GM12878 (cell line): ENCODE measurements at regions not wholly inside any gene's neighbourhood (a gene's known extent, or its start where the extent isn't known, plus 50 kb on each side); places are given as distances from the start of the nearest gene placed in this dataset.
"Not testable (repeated sequence)": the region's sequence is repeated elsewhere in the genome, so short reads cannot be mapped to it uniquely, and the experiment has no call there.

Experiments
- ATAC-seq: fragments of 200-7000 bp; cut with Tn5 transposase; 3 replicates; pipeline ENCODE4 v1.9.1; 2020; ENCODE audit warnings: mild to moderate bottlenecking, moderate library complexity
- BruUV-seq: library from RNA; stranded (reverse); fragments of 400-500 nt; replicated peaks from 2 replicates; lab custom pipeline; 2021; lab: Mats Ljungman, UMichigan
- CTCF ChIA-PET: fragments of 300-600 bp; sonication (Branson Sonifier 250); formaldehyde crosslinking; extraction: SDS; loops from one replicate; lab custom pipeline; 2021; ENCODE audit warnings: inconsistent platforms; lab: Yijun Ruan, JAX
- POLR2A ChIA-PET: fragments of 350-600 bp; formaldehyde crosslinking; extraction: SDS; loops from one replicate; lab custom pipeline; 2021; ENCODE audit warnings: inconsistent platforms; lab: Charles Lee
- RAD21 ChIA-PET: fragments of 300-600 bp; sonication (Branson Sonifier 250); formaldehyde crosslinking; loops from one replicate; lab custom pipeline; 2023; ENCODE audit warnings: antibody characterized with exemption; ENCODE audit not compliant: unreplicated experiment; lab: Charles Lee
- SMC1A ChIA-PET: fragments of 300-600 bp; sonication (Branson Sonifier 250); formaldehyde crosslinking; loops from one replicate; lab custom pipeline; 2023; ENCODE audit not compliant: unreplicated experiment, uncharacterized antibody; lab: Charles Lee
- DNase-seq: peaks from one replicate; pipeline ENCODE4 v3.0.0-alpha.2; 2011; ENCODE audit warnings: low read depth, low spot score
- FAIRE-seq: peaks from 3 replicates; lab custom pipeline; 2011; peaks lifted over from hg19 to GRCh38; lab: Jason Lieb, UNC
- H2AFZ ChIP-seq: 2 replicates; pipeline ENCODE4 v1.6.0; 2011; ENCODE audit warnings: low read depth, low read length, control low read depth; ENCODE audit not compliant: control insufficient read depth
- H3K27ac ChIP-seq: 2 replicates; pipeline ENCODE4 v1.5.1; 2011; ENCODE audit warnings: control low read depth; ENCODE audit not compliant: control insufficient read depth, insufficient read depth
- H3K27me3 ChIP-seq, 2 experiments: replicated peaks in 1 of 2; 2 replicates each; pipeline versions ENCODE4 v1.6.0 to v1.6.1; 2011; ENCODE audit warnings: low read length in 1 of 2; ENCODE audit not compliant: control insufficient read depth in 2 of 2, insufficient read depth in 2 of 2
- H3K36me3 ChIP-seq, 2 experiments: 2 replicates each; pipeline ENCODE4 v1.5.1; 2011; ENCODE audit warnings: low read length in 1 of 2; ENCODE audit not compliant: control insufficient read depth in 2 of 2, insufficient read depth in 2 of 2
- H3K4me1 ChIP-seq: 2 replicates; pipeline ENCODE4 v1.6.1; 2011; ENCODE audit warnings: mild to moderate bottlenecking, low read length, moderate library complexity, mixed read lengths; ENCODE audit not compliant: control insufficient read depth, insufficient read depth
- H3K4me2 ChIP-seq: 2 replicates; pipeline ENCODE4 v1.6.0; 2011; ENCODE audit warnings: control low read depth; ENCODE audit not compliant: control insufficient read depth, insufficient read depth
- H3K4me3 ChIP-seq: fragments of 200-600 bp; sonication (generic); 2 replicates; pipeline ENCODE4 v1.5.1; 2016
- H3K79me2 ChIP-seq: 2 replicates; pipeline ENCODE4 v1.6.0; 2011; ENCODE audit warnings: low read length; ENCODE audit not compliant: control insufficient read depth, insufficient read depth
- H3K9ac ChIP-seq: 2 replicates; pipeline ENCODE4 v1.8.0; 2011; ENCODE audit warnings: low read length, control low read depth, mixed read lengths; ENCODE audit not compliant: control insufficient read depth, insufficient read depth
- H3K9me3 ChIP-seq: replicated peaks from 3 replicates; pipeline ENCODE4 v1.5.1; 2011; ENCODE audit warnings: mild to moderate bottlenecking, low read length; ENCODE audit not compliant: control insufficient read depth, insufficient read depth
- H4K20me1 ChIP-seq: 2 replicates; pipeline ENCODE4 v1.6.0; 2011; ENCODE audit not compliant: control insufficient read depth, insufficient read depth
- DPF2 ChIP-seq: fragments of 450-650 bp; IDR thresholded peaks from 2 replicates; pipeline ENCODE4 v1.6.1; 2017; ENCODE audit warnings: mild to moderate bottlenecking
- NBN ChIP-seq: fragments of 450-650 bp; IDR thresholded peaks from 2 replicates; pipeline ENCODE4 v1.6.1; 2016
- ZBTB40 ChIP-seq: fragments of 450-650 bp; IDR thresholded peaks from 2 replicates; pipeline ENCODE4 v1.6.1; 2016; ENCODE audit warnings: mild to moderate bottlenecking, moderate library complexity, borderline replicate concordance
- WGBS: methylation state at CpG from one replicate; pipeline ENCODE4 v1.1.6; 2016; ENCODE audit warnings: low lambda C conversion rate; ENCODE audit not compliant: insufficient replicate concordance, insufficient coverage; ENCODE audit errors: missing lambda C conversion rate; 5-methylcytosine and 5-hydroxymethylcytosine counted together
- in situ Hi-C: fragments of 300-500 bp; cut with MboI; formaldehyde crosslinking; loops from 9 replicates; pipeline ENCODE4 v1.14.3; 2018; ENCODE audit warnings: mixed read lengths
- intact Hi-C: fragments of 100-400 bp; cut with micrococcal nuclease; formaldehyde crosslinking; loops from one replicate; pipeline ENCODE4 v1.14.2; 2022; ENCODE audit not compliant: unreplicated experiment

- SMC1A ChIA-PET, DNase-seq, H3K27ac ChIP-seq, H3K9ac ChIP-seq, POLR2A ChIA-PET, ATAC-seq, CTCF ChIA-PET, H3K4me3 ChIP-seq, H3K4me1 ChIP-seq, H3K79me2 ChIP-seq, RAD21 ChIA-PET, H3K4me2 ChIP-seq, H4K20me1 ChIP-seq, H3K27me3 ChIP-seq, H2AFZ ChIP-seq, BruUV-seq, H3K9me3 ChIP-seq, intact Hi-C loops, in situ Hi-C loops, H3K36me3 ChIP-seq, FAIRE-seq: not testable (repeated sequence)
- 70% methylated on average over 7 of the region's 7 CpGs for WGBS
These were observed 151.5 kb upstream of the TSC22D1 start for GRCh38 chr13:44727591-44727990.

GRCh38 chr13:44726778-44727177 lies 150.6 kb upstream of the TSC22D1 start:
- no peaks in the 10 kb centered on the region for H3K9me3 ChIP-seq
- ATAC-seq (no peak), FAIRE-seq (no peak), DNase-seq (no peak)
- H3K4me3 ChIP-seq: no peak overlapping the region
- SMC1A ChIA-PET: no interaction called here
- no peaks in the 10 kb centered on the region for H3K36me3 ChIP-seq
- CTCF ChIA-PET: no interaction called here
- no peak overlapping the region for H3K9ac ChIP-seq
- TF ChIP-seq DPF2 (no peak), NBN (no peak), ZBTB40 (no peak)
- RAD21 ChIA-PET: no interaction called here
- in situ Hi-C loops (no loop called here), intact Hi-C loops (no loop called here)
- WGBS: 3% methylated on average over 6 of the region's 6 CpGs
- BruUV-seq: no TSS peak
- no peak overlapping the region for H2AFZ ChIP-seq
- H3K27ac ChIP-seq: no peak overlapping the region
- no peaks in the 10 kb centered on the region for H4K20me1 ChIP-seq
- no peaks in the 10 kb centered on the region for H3K4me1 ChIP-seq
- H3K27me3 ChIP-seq: no peaks in the 10 kb centered on the region
- no peak overlapping the region for H3K4me2 ChIP-seq
- POLR2A ChIA-PET: no interaction called here
- H3K79me2 ChIP-seq: no peaks in the 10 kb centered on the region
